NCI-H526 treated with DMSO at 0.1 percent for 48 hours (cell line): ENCODE measurements at regions not wholly inside any gene's neighbourhood (a gene's known extent, or its start where the extent isn't known, plus 50 kb on each side); places are given as distances from the start of the nearest gene placed in this dataset.

Experiments used
- DNase-seq: peaks from one replicate; lab custom pipeline; 2025; lab: John Stamatoyannopoulos, UW

GRCh38 chr10:107715565-107715964, 551.1 kb upstream of the SORCS1 start:
- DNase-seq: no peak

- DNase-seq: no peak
Observed at GRCh38 chr10:107708981-107709380, 544.5 kb upstream of the SORCS1 start.

- DNase-seq: no peak
Observed at GRCh38 chr10:107706096-107706725, 541.7 kb upstream of the SORCS1 start.

GRCh38 chr10:107701943-107702342, 537.4 kb upstream of the SORCS1 start:
- no peak for DNase-seq

GRCh38 chr10:107692072-107692471, 527.6 kb upstream of the SORCS1 start:
- DNase-seq: no peak

- DNase-seq: no peak
Observed at GRCh38 chr10:107689323-107689722, 524.8 kb upstream of the SORCS1 start.

GRCh38 chr10:107687701-107688100, 523.2 kb upstream of the SORCS1 start:
- no peak for DNase-seq

- no peak for DNase-seq
Observed at GRCh38 chr10:107686095-107686494, 521.6 kb upstream of the SORCS1 start.

GRCh38 chr10:107671960-107672359, 507.5 kb upstream of the SORCS1 start:
- DNase-seq: no peak

- no peak for DNase-seq
Observed at GRCh38 chr10:107666214-107666613, 501.7 kb upstream of the SORCS1 start.

- no peak for DNase-seq
Observed at GRCh38 chr10:107665459-107665858, 501.0 kb upstream of the SORCS1 start.

- DNase-seq: no peak
Observed at GRCh38 chr10:107657851-107658250, 493.3 kb upstream of the SORCS1 start.

- no peak for DNase-seq
Observed at GRCh38 chr10:107656932-107657331, 492.4 kb upstream of the SORCS1 start.

- no peak for DNase-seq
Observed at GRCh38 chr10:107653832-107654287, 489.4 kb upstream of the SORCS1 start.

GRCh38 chr10:107650939-107651338, 486.4 kb upstream of the SORCS1 start:
- no peak for DNase-seq

GRCh38 chr10:107649249-107649648, 484.7 kb upstream of the SORCS1 start:
- no peak for DNase-seq

- DNase-seq: no peak
Observed at GRCh38 chr10:107647462-107647861, 483.0 kb upstream of the SORCS1 start.

GRCh38 chr10:107631876-107632275, 467.4 kb upstream of the SORCS1 start:
- DNase-seq: no peak

GRCh38 chr10:107626862-107627261, 462.4 kb upstream of the SORCS1 start:
- DNase-seq: no peak

GRCh38 chr10:107623292-107623691, 458.8 kb upstream of the SORCS1 start:
- no peak for DNase-seq

- DNase-seq: no peak
Observed at GRCh38 chr10:107619139-107619538, 454.6 kb upstream of the SORCS1 start.

GRCh38 chr10:107618504-107618994, 454.0 kb upstream of the SORCS1 start:
- DNase-seq: no peak

GRCh38 chr10:107616463-107617410, 452.2 kb upstream of the SORCS1 start:
- DNase-seq: no peak
